ENCODE measurements at regions not wholly inside any gene's neighbourhood (a gene's known extent, or its start where the extent isn't known, plus 50 kb on each side); places are given as distances from the start of the nearest gene placed in this dataset.
"Not testable (repeated sequence)": the region's sequence is repeated elsewhere in the genome, so short reads cannot be mapped to it uniquely, and the experiment has no call there.

- no peak for TF ChIP-seq PKNOX1 (IDR thresholded peaks at IDR 0.05)
- TF ChIP-seq NFRKB (IDR thresholded peaks at IDR 0.05) = no peak
- TF ChIP-seq LEF1 (IDR thresholded peaks at IDR 0.05; ENCODE audit: borderline replicate concordance) = no peak
- no peak for TF ChIP-seq ARNT (IDR thresholded peaks at IDR 0.05)
- no peak for TF ChIP-seq HDGF (IDR thresholded peaks at IDR 0.05; ENCODE audit: borderline replicate concordance)
- TF ChIP-seq SP1 (IDR thresholded peaks at IDR 0.05) = no peak
- no peak for TF ChIP-seq TARDBP (IDR thresholded peaks at IDR 0.05)
- no peak for TF ChIP-seq L3MBTL2 (conservative IDR thresholded peaks at IDR 0.05)
- TF ChIP-seq ELF4 (IDR thresholded peaks at IDR 0.05) = no peak
- no peak for TF ChIP-seq FOXM1 (IDR thresholded peaks at IDR 0.05; ENCODE audit: borderline replicate concordance)
- no peak for TF ChIP-seq BHLHE40 (IDR thresholded peaks at IDR 0.05; ENCODE audit: borderline replicate concordance)
- TF ChIP-seq FOXK2 (IDR thresholded peaks at IDR 0.05) = no peak
- no peak for TF ChIP-seq SUZ12 (IDR thresholded peaks at IDR 0.05)
- TF ChIP-seq CTBP1 (IDR thresholded peaks at IDR 0.05; ENCODE audit: borderline replicate concordance) = no peak
- no peak for TF ChIP-seq ZNF384 (IDR thresholded peaks at IDR 0.05)
- no peak for TF ChIP-seq FOXA1 (IDR thresholded peaks at IDR 0.05)
- POLR2A ChIA-PET = no interaction called here
- no peak for DNase-seq (ENCODE audit: extremely low spot score)
- CTCF ChIA-PET = no interaction called here
Observed at GRCh38 chr7:3159445-3159844, 115.8 kb upstream of the CARD11 start.

- POLR2A ChIA-PET; DNase-seq (ENCODE audit: extremely low spot score); CTCF ChIA-PET: not testable (repeated sequence)
Observed at GRCh38 chr7:3159926-3160325, 116.3 kb upstream of the CARD11 start.

GRCh38 chr7:3162289-3162688 is 118.6 kb upstream of the CARD11 start:
- CTCF ChIA-PET = interaction anchor here (0.7 kb wide), 1 partner anchor 731 kb away, joined by 4 read pairs; no protein-coding TSS in a partner anchor
- TF ChIP-seq L3MBTL2 (conservative IDR thresholded peaks at IDR 0.05) (no peak), SP1 (IDR thresholded peaks at IDR 0.05) (no peak), LEF1 (IDR thresholded peaks at IDR 0.05; ENCODE audit: borderline replicate concordance) (no peak), HDGF (IDR thresholded peaks at IDR 0.05; ENCODE audit: borderline replicate concordance) (no peak), ELF4 (IDR thresholded peaks at IDR 0.05) (no peak), BHLHE40 (IDR thresholded peaks at IDR 0.05; ENCODE audit: borderline replicate concordance) (no peak), ZNF384 (IDR thresholded peaks at IDR 0.05) (no peak), TARDBP (IDR thresholded peaks at IDR 0.05) (no peak)
- no peak for DNase-seq (ENCODE audit: extremely low spot score)
- POLR2A ChIA-PET = no interaction called here

- DNase-seq (ENCODE audit: extremely low spot score); POLR2A ChIA-PET: not testable (repeated sequence)
- CTCF ChIA-PET = interaction anchor here (0.6 to 0.7 kb wide), 2 partner anchors 275 to 731 kb away, joined by 3 to 4 read pairs; no protein-coding TSS in a partner anchor
Observed at GRCh38 chr7:3162798-3163197, 119.1 kb upstream of the CARD11 start.

GRCh38 chr7:3164380-3164792 is 120.7 kb upstream of the CARD11 start:
- POLR2A ChIA-PET = no interaction called here
- DNase-seq (ENCODE audit: extremely low spot score) = no peak
- CTCF ChIA-PET = no interaction called here
- TF ChIP-seq SUZ12 (IDR thresholded peaks at IDR 0.05) (no peak), HDGF (IDR thresholded peaks at IDR 0.05; ENCODE audit: borderline replicate concordance) (no peak), ELF4 (IDR thresholded peaks at IDR 0.05) (no peak), L3MBTL2 (conservative IDR thresholded peaks at IDR 0.05) (no peak), ZNF384 (IDR thresholded peaks at IDR 0.05) (no peak), FOXM1 (IDR thresholded peaks at IDR 0.05; ENCODE audit: borderline replicate concordance) (no peak), NFRKB (IDR thresholded peaks at IDR 0.05) (no peak), CTBP1 (IDR thresholded peaks at IDR 0.05; ENCODE audit: borderline replicate concordance) (no peak), FOXK2 (IDR thresholded peaks at IDR 0.05) (no peak), SP1 (IDR thresholded peaks at IDR 0.05) (no peak), PKNOX1 (IDR thresholded peaks at IDR 0.05) (no peak)

- ChIA-PET POLR2A (no interaction called here), CTCF (no interaction called here)
- no peak for DNase-seq (ENCODE audit: extremely low spot score)
- TF ChIP-seq FOXK2 (IDR thresholded peaks at IDR 0.05) (no peak), ELF4 (IDR thresholded peaks at IDR 0.05) (no peak), ZNF384 (IDR thresholded peaks at IDR 0.05) (no peak), L3MBTL2 (conservative IDR thresholded peaks at IDR 0.05) (no peak), FOXA1 (IDR thresholded peaks at IDR 0.05) (no peak), CTBP1 (IDR thresholded peaks at IDR 0.05; ENCODE audit: borderline replicate concordance) (no peak), PKNOX1 (IDR thresholded peaks at IDR 0.05) (no peak), SUZ12 (IDR thresholded peaks at IDR 0.05) (no peak), ARNT (IDR thresholded peaks at IDR 0.05) (no peak), BHLHE40 (IDR thresholded peaks at IDR 0.05; ENCODE audit: borderline replicate concordance) (no peak), NFRKB (IDR thresholded peaks at IDR 0.05) (no peak), SP1 (IDR thresholded peaks at IDR 0.05) (no peak), HDGF (IDR thresholded peaks at IDR 0.05; ENCODE audit: borderline replicate concordance) (no peak)
Observed at GRCh38 chr7:3165681-3166580, 122.3 kb upstream of the CARD11 start.

Data from HEK293T (cell line).